ENCODE measurements at regions not wholly inside any gene's neighbourhood (a gene's known extent, or its start where the extent isn't known, plus 50 kb on each side); places are given as distances from the start of the nearest gene placed in this dataset.

DNA sequence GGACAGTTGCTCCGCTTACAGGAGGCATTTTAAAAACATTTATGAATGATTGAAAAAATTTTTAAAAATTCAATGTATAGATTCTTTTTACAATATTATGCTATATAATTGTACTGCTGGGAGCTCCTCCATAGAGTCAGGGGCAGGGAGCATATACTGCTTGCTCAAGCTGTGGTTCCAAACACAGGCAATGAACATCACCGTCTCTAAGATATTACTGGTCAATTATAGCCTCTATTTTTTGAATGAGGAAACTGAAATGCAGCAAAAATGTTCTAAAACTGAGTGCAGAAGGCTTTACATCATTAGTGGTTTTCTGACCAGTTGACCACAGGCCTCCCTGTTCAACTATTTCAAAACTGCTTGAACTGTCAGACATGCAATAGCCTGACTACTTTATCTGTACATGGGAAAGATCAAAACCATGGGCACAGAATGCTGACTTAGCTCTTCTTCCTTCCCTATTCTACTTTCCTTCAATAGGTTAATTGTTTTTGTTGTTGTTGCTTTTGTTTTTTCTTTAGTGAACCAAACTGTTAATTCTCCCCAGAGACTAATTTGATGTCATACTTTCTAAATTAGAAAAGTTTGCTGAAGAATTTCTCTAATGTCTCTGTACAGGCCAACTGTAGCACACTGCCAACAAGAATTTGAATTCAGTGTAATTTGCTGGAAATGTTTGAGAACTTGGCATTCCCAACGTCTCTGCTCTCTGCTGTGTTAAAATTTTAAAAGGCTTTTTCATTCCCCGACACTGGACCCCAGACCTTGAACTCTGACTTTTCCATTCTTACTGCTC lies 107.6 kb upstream of the MPDZ start:
- no peaks in the 10 kb centered on the region for H4K20me1 ChIP-seq (ENCODE audit: insufficient read depth)
- no peak overlapping the region for H3K4me3 ChIP-seq (IDR thresholded peaks at IDR 0.05; ENCODE audit: insufficient read depth, low read depth, low read length)
- no peak overlapping the region for H3K27ac ChIP-seq
- H3K27me3 ChIP-seq (ENCODE audit: insufficient read depth, low read depth), result no peaks in the 10 kb centered on the region
- H3K79me2 ChIP-seq (ENCODE audit: insufficient read depth, low read depth), result no peaks in the 10 kb centered on the region
- H3K9ac ChIP-seq, result no peak overlapping the region
- no peaks in the 10 kb centered on the region for H3K4me1 ChIP-seq (ENCODE audit: low read depth, poor library complexity, severe bottlenecking)
- H3K36me3 ChIP-seq (ENCODE audit: insufficient read depth), result no peaks in the 10 kb centered on the region
- H2AFZ ChIP-seq (ENCODE audit: low read depth), result no peak overlapping the region
- TF ChIP-seq, protein P1, sequence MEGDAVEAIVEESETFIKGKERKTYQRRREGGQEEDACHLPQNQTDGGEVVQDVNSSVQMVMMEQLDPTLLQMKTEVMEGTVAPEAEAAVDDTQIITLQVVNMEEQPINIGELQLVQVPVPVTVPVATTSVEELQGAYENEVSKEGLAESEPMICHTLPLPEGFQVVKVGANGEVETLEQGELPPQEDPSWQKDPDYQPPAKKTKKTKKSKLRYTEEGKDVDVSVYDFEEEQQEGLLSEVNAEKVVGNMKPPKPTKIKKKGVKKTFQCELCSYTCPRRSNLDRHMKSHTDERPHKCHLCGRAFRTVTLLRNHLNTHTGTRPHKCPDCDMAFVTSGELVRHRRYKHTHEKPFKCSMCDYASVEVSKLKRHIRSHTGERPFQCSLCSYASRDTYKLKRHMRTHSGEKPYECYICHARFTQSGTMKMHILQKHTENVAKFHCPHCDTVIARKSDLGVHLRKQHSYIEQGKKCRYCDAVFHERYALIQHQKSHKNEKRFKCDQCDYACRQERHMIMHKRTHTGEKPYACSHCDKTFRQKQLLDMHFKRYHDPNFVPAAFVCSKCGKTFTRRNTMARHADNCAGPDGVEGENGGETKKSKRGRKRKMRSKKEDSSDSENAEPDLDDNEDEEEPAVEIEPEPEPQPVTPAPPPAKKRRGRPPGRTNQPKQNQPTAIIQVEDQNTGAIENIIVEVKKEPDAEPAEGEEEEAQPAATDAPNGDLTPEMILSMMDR (conservative IDR thresholded peaks at IDR 0.05; ENCODE audit: low read depth, low read length), result no peak
- H3K4me2 ChIP-seq, result no peak overlapping the region

DNA sequence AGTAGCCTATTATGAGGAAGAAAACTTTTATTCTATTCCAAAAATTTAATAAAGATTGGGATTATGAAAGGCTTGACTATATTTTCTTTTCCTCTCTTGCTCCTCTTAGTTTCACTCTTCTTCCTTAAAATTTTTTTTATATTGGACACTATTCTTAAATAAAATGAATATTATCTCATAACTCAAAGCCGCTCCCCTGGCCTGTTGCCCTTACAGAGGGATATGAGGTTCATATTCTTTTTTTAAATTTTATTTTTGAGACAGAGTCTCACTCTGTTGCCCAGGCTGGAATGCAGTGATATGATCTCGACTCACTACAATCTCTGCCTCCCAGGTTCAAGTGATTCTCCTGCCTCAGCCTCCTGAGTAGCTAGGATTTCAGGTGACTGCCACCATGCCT lies 106.8 kb upstream of the MPDZ start:
- no peak overlapping the region for H3K4me2 ChIP-seq
- H3K27me3 ChIP-seq (ENCODE audit: insufficient read depth, low read depth), result no peaks in the 10 kb centered on the region
- no peak overlapping the region for H3K9ac ChIP-seq
- no peaks in the 10 kb centered on the region for H3K36me3 ChIP-seq (ENCODE audit: insufficient read depth)
- no peak overlapping the region for H3K4me3 ChIP-seq (IDR thresholded peaks at IDR 0.05; ENCODE audit: insufficient read depth, low read depth, low read length)
- H3K79me2 ChIP-seq (ENCODE audit: insufficient read depth, low read depth), result no peaks in the 10 kb centered on the region
- TF ChIP-seq, protein P1 (conservative IDR thresholded peaks at IDR 0.05; ENCODE audit: low read depth, low read length), result no peak
- H3K4me1 ChIP-seq (ENCODE audit: low read depth, poor library complexity, severe bottlenecking), result no peaks in the 10 kb centered on the region
- H2AFZ ChIP-seq (ENCODE audit: low read depth), result no peak overlapping the region
- no peaks in the 10 kb centered on the region for H4K20me1 ChIP-seq (ENCODE audit: insufficient read depth)
- no peak overlapping the region for H3K27ac ChIP-seq

DNA sequence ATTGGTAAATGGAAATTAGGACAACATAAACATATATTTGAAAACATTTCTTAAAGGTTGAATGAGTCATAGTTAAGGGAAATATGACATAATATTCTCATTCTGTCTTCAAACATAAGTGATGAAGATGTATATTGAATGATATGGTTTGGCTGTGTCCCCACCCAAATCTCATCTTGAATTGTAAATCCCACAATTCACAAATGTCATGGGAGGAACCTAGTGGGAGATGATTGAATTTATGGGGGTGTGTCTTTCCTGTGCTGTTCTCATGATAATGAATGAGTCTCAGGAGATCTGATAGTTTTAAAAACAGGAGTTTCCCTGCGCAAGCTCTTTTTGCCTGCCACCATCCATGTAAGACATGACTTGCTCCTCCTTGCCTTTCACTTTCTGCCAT lies 104.4 kb upstream of the MPDZ start:
- Histone ChIP-seq H3K27me3 (ENCODE audit: insufficient read depth, low read depth) (no peaks in the 10 kb centered on the region), H2AFZ (ENCODE audit: low read depth) (no peak overlapping the region), H3K27ac (no peak overlapping the region), H3K9ac (no peak overlapping the region), H4K20me1 (ENCODE audit: insufficient read depth) (no peaks in the 10 kb centered on the region), H3K4me3 (IDR thresholded peaks at IDR 0.05; ENCODE audit: insufficient read depth, low read depth, low read length) (no peak overlapping the region), H3K4me2 (no peak overlapping the region), H3K36me3 (ENCODE audit: insufficient read depth) (no peaks in the 10 kb centered on the region), H3K79me2 (ENCODE audit: insufficient read depth, low read depth) (no peaks in the 10 kb centered on the region), H3K4me1 (ENCODE audit: low read depth, poor library complexity, severe bottlenecking) (no peaks in the 10 kb centered on the region)
- TF ChIP-seq, protein P1 (conservative IDR thresholded peaks at IDR 0.05; ENCODE audit: low read depth, low read length), result no peak

DNA sequence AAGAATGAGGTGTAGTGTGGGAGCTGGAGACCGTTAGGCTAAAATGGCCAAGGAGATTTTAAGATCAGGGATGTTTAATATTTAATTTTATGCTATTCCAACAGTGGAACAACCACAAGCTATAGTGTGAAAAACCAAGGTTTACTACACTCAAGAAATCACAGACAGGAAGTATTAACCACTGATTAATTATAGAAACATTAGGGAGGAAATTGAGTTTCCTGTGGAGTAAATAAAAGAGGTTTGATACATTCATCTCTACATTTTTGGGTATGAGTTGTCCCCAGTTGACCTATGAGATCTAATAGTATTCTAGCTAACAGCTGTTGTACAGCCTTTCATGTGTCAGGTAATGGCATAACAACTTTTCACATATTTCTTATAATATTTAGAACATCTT lies 103.7 kb upstream of the MPDZ start:
- Histone ChIP-seq H3K79me2 (ENCODE audit: insufficient read depth, low read depth) (no peaks in the 10 kb centered on the region), H3K4me2 (no peak overlapping the region), H3K4me3 (IDR thresholded peaks at IDR 0.05; ENCODE audit: insufficient read depth, low read depth, low read length) (no peak overlapping the region), H2AFZ (ENCODE audit: low read depth) (no peak overlapping the region), H3K27me3 (ENCODE audit: insufficient read depth, low read depth) (no peaks in the 10 kb centered on the region), H3K4me1 (ENCODE audit: low read depth, poor library complexity, severe bottlenecking) (no peaks in the 10 kb centered on the region), H3K9ac (no peak overlapping the region), H3K36me3 (ENCODE audit: insufficient read depth) (no peaks in the 10 kb centered on the region), H4K20me1 (ENCODE audit: insufficient read depth) (no peaks in the 10 kb centered on the region), H3K27ac (no peak overlapping the region)
- TF ChIP-seq, protein P1 (conservative IDR thresholded peaks at IDR 0.05; ENCODE audit: low read depth, low read length), result no peak

Measured in KMS-11 (cell line).